Heart left ventricle (tissue), 16 donors: ENCODE measurements at regions not wholly inside any gene's neighbourhood (a gene's known extent, or its start where the extent isn't known, plus 50 kb on each side); places are given as distances from the start of the nearest gene placed in this dataset.
"Not testable (repeated sequence)": the region's sequence is repeated elsewhere in the genome, so short reads cannot be mapped to it uniquely, and the experiment has no call there.

Experiments used
- ATAC-seq, 4 donors: fragments of 200-7000 bp; cut with Tn5 transposase; one replicate each; pipeline ENCODE4 v1.9.1; 2020 to 2022; ENCODE audit warnings: moderate library complexity in 4 of 4, mild to moderate bottlenecking in 3 of 4, moderate number of reproducible peaks in 1 of 4
- DNase-seq, 5 donors: peaks; one replicate each; pipeline ENCODE4 v3.0.0-alpha.2; 2020
- H3K27ac ChIP-seq, 12 donors: fragments of 200-600 bp; sonication (generic) in 4 of 12; one replicate each; pipeline versions ENCODE4 v1.5.0 to v1.8.0; 2016 to 2022; ENCODE audit warnings: mild to moderate bottlenecking in 2 of 12
- H3K27me3 ChIP-seq, 9 donors: fragments of 200-600 bp; sonication (generic) in 2 of 9; one replicate each; pipeline versions ENCODE4 v1.5.1 to v1.8.0; 2016 to 2022; ENCODE audit warnings: mild to moderate bottlenecking in 3 of 9
- H3K36me3 ChIP-seq, 9 donors: fragments of 200-600 bp; sonication (generic) in 2 of 9; one replicate each; pipeline versions ENCODE4 v1.5.0 to v1.8.0; 2018 to 2022; ENCODE audit warnings: mild to moderate bottlenecking in 2 of 9
- H3K4me1 ChIP-seq, 12 donors: fragments of 200-600 bp; sonication (generic) in 4 of 12; one replicate each; pipeline versions ENCODE4 v1.5.0 to v1.8.0; 2016 to 2022; ENCODE audit warnings: mild to moderate bottlenecking in 3 of 12
- H3K4me3 ChIP-seq, 12 donors: fragments of 200-600 bp; sonication (generic) in 4 of 12; one replicate each; pipeline versions ENCODE4 v1.5.0 to v1.8.0; 2017 to 2022; ENCODE audit warnings: mild to moderate bottlenecking in 9 of 12, moderate library complexity in 4 of 12
- H3K9me3 ChIP-seq, 12 donors: fragments of 200-600 bp; sonication (generic) in 4 of 12; one replicate each; pipeline versions ENCODE4 v1.5.0 to v1.8.0; 2016 to 2022; ENCODE audit warnings: mild to moderate bottlenecking in 1 of 12
- CTCF ChIP-seq, 12 donors: fragments of 200-600 bp; sonication (generic) in 4 of 12; IDR thresholded peaks; one replicate each; pipeline versions ENCODE4 v1.5.0 to v1.8.0; 2018 to 2022; ENCODE audit warnings: antibody characterized with exemption in 12 of 12, mild to moderate bottlenecking in 5 of 12
- POLR2A ChIP-seq, 2 donors: fragments of 450-650 bp; IDR thresholded peaks; one replicate each; pipeline ENCODE4 v1.6.1; 2017; ENCODE audit warnings: antibody characterized with exemption in 2 of 2, mild to moderate bottlenecking in 2 of 2, moderate library complexity in 2 of 2
- WGBS, 4 donors: extraction: QIAGEN DNeasy Blood & Tissue Kit in 2 of 4; methylation state at CpG; one replicate each; pipeline versions ENCODE4 v1.1.5 to v1.1.7; 2013 to 2018; 5-methylcytosine and 5-hydroxymethylcytosine counted together
- intact Hi-C, 10 donors: fragments of 100-400 bp; cut with DNase I; formaldehyde crosslinking; loops; one replicate each; pipeline versions ENCODE4 v1.11.1 to v1.14.2; 2022
- donor health status: ischemic (EF 13 %, LVEDD 7.1; RV severe dilation, severe dysfunction).
- donor health status: healthy with polysubstance abuse.
- donor health status: DM: no; HTN: yes; CAD: no.
- donor health status: DM: no; HTN: no; CAD: no.
- donor health status: ischemic (EF 25% LVEDD 6.9; RV normal size, moderate dysfunction).
- donor health status: ischemic (EF 25% LVEDD 5.7; RV mildly dilated, moderate dysfunction).
- donor health status: healthy.
- donor health status: DM: yes; HTN: yes; CAD: no.
- donor health status: ischemic (EF 35%, LVEDD 5.7; RV mildly dilated, moderate dysfunction).
- donor health status: nonischemic (EF 11% LVEDD 7.7; RV severe dilation, severe dysfunction).
- donor health status: DM: yes; HTN: yes; CAD: no.
- donor health status: PGD.
- donor health status: ischemic (EF 29% LVEDD 5.4; RV normal size, mild dysfunction).
- donor health status: nonischemic (EF 23%, LVEDD 6.1; RV moderate dilation, normal function).

GRCh38 chr4:131721883-131722282 lies 1427.2 kb upstream of the PCDH10 start:
- intact Hi-C loops: no loop called here
- no peak overlapping the region for H3K27ac ChIP-seq
- H3K4me3 ChIP-seq: no peak overlapping the region
- no peaks in the 10 kb centered on the region for H3K27me3 ChIP-seq
- ATAC-seq (no peak), DNase-seq (no peak)
- TF ChIP-seq POLR2A (IDR thresholded peaks at IDR 0.05) (no peak), CTCF (IDR thresholded peaks at IDR 0.05) (no peak)
- H3K9me3 ChIP-seq: no peaks in the 10 kb centered on the region
- no peaks in the 10 kb centered on the region for H3K4me1 ChIP-seq
- H3K36me3 ChIP-seq: no peaks in the 10 kb centered on the region
- 68 to 76% (median 70%) methylated on average over 2 of the region's 2 CpGs for WGBS, 4 donors

DNA sequence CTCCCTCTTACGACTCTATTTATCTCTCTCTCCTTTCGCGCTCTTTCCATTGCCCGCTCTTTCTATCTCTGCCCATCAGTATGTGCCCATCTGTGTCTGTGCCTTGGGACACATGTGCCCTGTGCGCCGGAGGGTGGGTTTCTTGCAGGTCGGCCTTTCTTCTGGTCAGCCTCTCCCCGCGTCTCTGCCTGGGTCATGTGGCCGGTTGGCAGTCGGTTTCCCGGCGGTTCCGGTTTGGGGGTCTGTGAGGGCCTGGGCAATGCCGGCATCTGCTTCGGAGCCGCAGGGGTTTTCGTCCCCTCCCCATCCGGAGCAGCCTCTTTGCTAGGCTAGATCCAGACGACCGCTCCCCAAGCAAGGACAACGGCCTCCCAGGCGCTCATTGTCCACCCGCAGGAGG lies 1426.0 kb upstream of the PCDH10 start:
- ATAC-seq, H3K36me3 ChIP-seq, H3K9me3 ChIP-seq, DNase-seq, H3K4me3 ChIP-seq, intact Hi-C loops, H3K27ac ChIP-seq, H3K27me3 ChIP-seq, H3K4me1 ChIP-seq: not testable (repeated sequence)
- WGBS, 4 donors: 93 to 96% (median 95%) methylated on average over 10 to 19 of the region's 24 CpGs

DNA sequence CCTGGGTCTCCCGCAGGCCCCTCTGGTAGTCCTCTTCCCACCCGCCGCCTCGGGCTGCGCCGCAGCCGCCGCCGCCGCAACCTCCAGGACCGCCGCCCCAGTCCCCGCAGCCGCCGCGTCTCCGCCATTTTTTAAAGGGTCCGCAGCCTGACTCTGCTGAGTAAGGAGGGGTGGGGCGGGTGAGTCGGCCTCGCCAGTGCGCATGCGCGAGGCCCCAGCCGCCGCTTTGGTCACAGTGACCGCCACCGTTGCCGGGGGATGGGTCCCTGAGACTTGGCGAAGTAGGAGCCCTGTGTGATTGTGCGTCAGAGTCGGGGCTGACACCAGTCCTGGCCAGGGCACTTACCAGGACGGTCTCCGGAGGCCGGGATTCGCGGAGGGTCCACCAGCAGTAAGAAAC lies 1424.2 kb upstream of the PCDH10 start:
- H3K36me3 ChIP-seq, H3K4me3 ChIP-seq, H3K9me3 ChIP-seq, intact Hi-C loops, ATAC-seq, H3K27ac ChIP-seq, H3K4me1 ChIP-seq, H3K27me3 ChIP-seq: not testable (repeated sequence)
- DNase-seq: peak; percentile 59 to 79 (median 73)
- 88 to 97% (median 90%) methylated on average over 31 to 37 of the region's 37 CpGs; no CpG with 5 or more reads in 1 of the 4 donors for WGBS, 4 donors

GRCh38 chr4:131725521-131725920 lies 1423.6 kb upstream of the PCDH10 start:
- intact Hi-C loops, H3K4me1 ChIP-seq, DNase-seq, H3K27ac ChIP-seq, H3K9me3 ChIP-seq, H3K4me3 ChIP-seq, ATAC-seq, H3K27me3 ChIP-seq, H3K36me3 ChIP-seq: not testable (repeated sequence)
- WGBS, 4 donors: 95 to 98% (median 97%) methylated on average over 27 to 29 of the region's 29 CpGs; no CpG with 5 or more reads in 1 of the 4 donors

DNA sequence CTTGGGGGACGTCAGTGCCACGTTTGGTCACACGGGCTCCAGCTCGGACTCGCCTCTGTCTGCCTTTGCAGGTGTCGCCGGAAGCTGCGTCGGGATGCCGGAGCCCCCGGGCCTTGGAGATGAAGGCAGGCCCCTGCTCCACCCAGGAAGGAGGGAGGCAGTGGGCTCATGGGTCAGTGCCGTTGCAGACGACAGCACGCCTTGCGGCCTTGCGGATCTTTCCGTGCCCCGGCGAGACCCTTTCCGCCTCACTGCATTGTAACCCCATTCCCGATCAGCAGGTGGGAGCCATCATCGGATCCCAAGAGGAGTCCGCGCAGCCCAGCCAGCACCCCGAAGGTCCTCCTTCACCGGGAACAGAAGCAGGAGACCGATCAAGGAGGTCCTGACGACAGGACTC lies 1422.2 kb upstream of the PCDH10 start:
- H3K27me3 ChIP-seq, H3K9me3 ChIP-seq, H3K36me3 ChIP-seq, intact Hi-C loops, DNase-seq, H3K27ac ChIP-seq, H3K4me3 ChIP-seq, ATAC-seq, H3K4me1 ChIP-seq: not testable (repeated sequence)
- WGBS, 4 donors: 93 to 100% (median 97%) methylated on average over 1 to 24 of the region's 28 CpGs

DNA sequence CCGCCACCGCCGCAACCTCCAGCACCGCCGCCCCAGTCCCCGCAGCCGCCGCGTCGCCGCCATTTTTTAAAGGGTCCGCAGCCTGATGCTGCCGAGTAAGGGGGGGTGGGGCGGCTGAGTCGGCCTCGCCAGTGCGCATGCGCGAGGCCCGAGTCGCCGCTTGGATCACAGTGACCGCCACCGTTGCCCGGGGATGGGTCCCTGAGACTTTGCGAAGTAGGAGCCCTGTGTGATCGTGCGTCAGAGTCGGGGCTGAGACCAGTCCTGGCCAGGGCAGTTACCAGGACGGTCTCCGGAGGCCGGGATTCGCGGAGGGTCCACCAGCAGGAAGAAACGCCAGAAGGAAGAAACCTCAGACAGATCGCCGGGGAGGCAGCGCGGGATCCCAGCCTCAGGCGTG lies 1421.7 kb upstream of the PCDH10 start:
- H3K36me3 ChIP-seq, intact Hi-C loops, H3K27me3 ChIP-seq, H3K9me3 ChIP-seq, H3K27ac ChIP-seq, H3K4me3 ChIP-seq, DNase-seq, H3K4me1 ChIP-seq, ATAC-seq: not testable (repeated sequence)
- WGBS, 4 donors: 88 to 96% (median 93%) methylated on average over 17 to 37 of the region's 40 CpGs

GRCh38 chr4:131729205-131729604 lies 1419.9 kb upstream of the PCDH10 start:
- H3K4me1 ChIP-seq, H3K27ac ChIP-seq, H3K36me3 ChIP-seq, DNase-seq, H3K27me3 ChIP-seq, intact Hi-C loops, H3K4me3 ChIP-seq, H3K9me3 ChIP-seq, ATAC-seq: not testable (repeated sequence)
- WGBS, 4 donors: 84 to 97% (median 97%) methylated on average over 6 to 30 of the region's 30 CpGs

GRCh38 chr4:131729716-131730398 lies 1419.2 kb upstream of the PCDH10 start:
- ATAC-seq, H3K27ac ChIP-seq, intact Hi-C loops, DNase-seq, H3K36me3 ChIP-seq, H3K9me3 ChIP-seq, H3K4me1 ChIP-seq, H3K4me3 ChIP-seq, H3K27me3 ChIP-seq: not testable (repeated sequence)
- WGBS, 4 donors: 89 to 98% (median 93%) methylated on average over 25 to 59 of the region's 59 CpGs

DNA sequence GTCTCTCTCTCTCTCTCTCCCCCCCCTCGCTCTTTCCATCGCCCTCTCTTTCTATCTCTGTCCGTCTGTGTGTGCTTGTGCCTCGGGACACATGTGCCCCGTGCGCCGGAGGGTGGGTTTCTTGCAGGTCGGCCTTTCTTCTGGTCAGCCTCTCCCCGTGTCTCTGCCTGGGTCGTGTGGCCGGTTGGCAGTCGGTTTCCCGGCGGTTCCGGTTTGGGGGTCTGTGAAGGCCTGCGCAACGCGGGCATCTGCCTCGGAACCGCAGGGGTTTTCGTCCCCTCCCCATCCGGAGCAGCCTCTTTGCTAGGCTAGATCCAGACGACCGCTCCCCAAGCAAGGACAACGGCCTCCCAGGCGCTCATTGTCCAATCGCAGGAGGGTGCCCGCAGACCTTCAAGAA lies 1418.5 kb upstream of the PCDH10 start:
- H3K4me1 ChIP-seq, H3K27ac ChIP-seq, DNase-seq, intact Hi-C loops, H3K27me3 ChIP-seq, H3K36me3 ChIP-seq, H3K4me3 ChIP-seq, ATAC-seq, H3K9me3 ChIP-seq: not testable (repeated sequence)
- 92 to 95% (median 94%) methylated on average over 26 to 28 of the region's 28 CpGs for WGBS, 4 donors

DNA sequence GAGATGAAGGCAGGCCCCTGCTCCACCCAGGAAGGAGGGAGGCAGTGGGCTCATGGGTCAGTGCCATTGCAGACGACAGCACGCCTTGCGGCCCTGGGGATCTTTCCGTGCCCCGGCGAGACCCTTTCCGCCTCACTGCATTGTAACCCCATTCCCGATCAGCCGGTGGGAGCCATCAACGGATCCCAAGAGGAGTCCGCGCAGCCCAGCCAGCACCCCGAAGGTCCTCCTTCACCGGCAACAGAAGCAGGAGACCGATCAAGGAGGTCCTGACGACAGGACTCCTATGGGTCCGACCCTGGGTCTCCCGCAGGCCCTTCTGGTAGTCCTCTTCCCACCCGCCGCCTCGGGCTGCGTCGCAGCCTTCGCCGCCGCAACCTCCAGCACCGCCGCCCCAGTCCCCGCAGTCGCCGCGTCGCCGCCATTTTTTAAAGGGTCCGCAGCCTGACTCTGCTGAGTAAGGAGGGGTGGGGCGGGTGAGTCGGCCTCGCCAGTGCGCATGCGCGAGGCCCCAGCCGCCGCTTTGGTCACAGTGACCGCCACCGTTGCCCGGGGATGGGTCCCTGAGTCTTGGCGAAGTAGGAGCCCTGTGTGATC lies 1417.0 kb upstream of the PCDH10 start:
- WGBS, 4 donors: 95 to 98% (median 98%) methylated on average over 8 to 39 of the region's 47 CpGs; no CpG with 5 or more reads in 1 of the 4 donors
- intact Hi-C loops, H3K4me1 ChIP-seq, H3K4me3 ChIP-seq, H3K9me3 ChIP-seq, H3K27me3 ChIP-seq, ATAC-seq, H3K36me3 ChIP-seq, H3K27ac ChIP-seq: not testable (repeated sequence)
- DNase-seq: peak in 2 of 5 donors; percentile 37 to 77
